ENCODE measurements at regions not wholly inside any gene's neighbourhood (a gene's known extent, or its start where the extent isn't known, plus 50 kb on each side); places are given as distances from the start of the nearest gene placed in this dataset.

- no peaks in the 10 kb centered on the region for H3K36me3 ChIP-seq (ENCODE audit: control insufficient read depth in 2 of 2, extremely low read depth in 1 of 2, insufficient read depth in 1 of 2, low read length in 1 of 2)
- H3K4me1 ChIP-seq (ENCODE audit: control insufficient read depth in 1 of 2, extremely low read depth in 1 of 2, insufficient read depth in 2 of 2, low read length in 2 of 2) = no peaks in the 10 kb centered on the region
- H3K9me3 ChIP-seq = no peaks in the 10 kb centered on the region
- ChIA-PET CTCF (no interaction called here), POLR2A (no interaction called here)
- no peak overlapping the region for H3K4me3 Mint-ChIP-seq
- no peak overlapping the region for H3K27ac ChIP-seq (ENCODE audit: low read length)
- no peak for DNase-seq
- H3K27me3 Mint-ChIP-seq = no peaks in the 10 kb centered on the region
- H3K4me1 Mint-ChIP-seq = no peaks in the 10 kb centered on the region
- no peaks in the 10 kb centered on the region for H3K27me3 ChIP-seq (replicated peaks in 1 of 2; ENCODE audit: control insufficient read depth in 2 of 2, extremely low read depth in 1 of 2, insufficient read depth in 2 of 2, low read length in 1 of 2)
- H3K27ac Mint-ChIP-seq = no peak overlapping the region
- H3K9me3 Mint-ChIP-seq = peaks cover under 1 to 7% (median 4%) of the 10 kb centered on the region in 3 donors
- no peak overlapping the region for H3K4me3 ChIP-seq (ENCODE audit: control insufficient read depth in 1 of 2, extremely low read depth in 1 of 2, low read length in 1 of 2)
- H3K36me3 Mint-ChIP-seq = no peaks in the 10 kb centered on the region
- ATAC-seq (replicated peaks in 1 of 4) = no peak
Observed at GRCh38 chr13:58463841-58464240, 832.3 kb downstream of the PCDH17 start.

GRCh38 chr13:58467176-58467575 is 835.6 kb downstream of the PCDH17 start:
- no peaks in the 10 kb centered on the region for H3K4me1 ChIP-seq (ENCODE audit: control insufficient read depth in 1 of 2, extremely low read depth in 1 of 2, insufficient read depth in 2 of 2, low read length in 2 of 2)
- no peak overlapping the region for H3K27ac ChIP-seq (ENCODE audit: low read length)
- no peak for DNase-seq
- H3K36me3 ChIP-seq (ENCODE audit: control insufficient read depth in 2 of 2, extremely low read depth in 1 of 2, insufficient read depth in 1 of 2, low read length in 1 of 2) = no peaks in the 10 kb centered on the region
- peaks cover 8 to 16% (median 16%) of the 10 kb centered on the region in 3 donors for H3K9me3 Mint-ChIP-seq
- no peak overlapping the region for H3K4me3 ChIP-seq (ENCODE audit: control insufficient read depth in 1 of 2, extremely low read depth in 1 of 2, low read length in 1 of 2)
- no peaks in the 10 kb centered on the region for H3K4me1 Mint-ChIP-seq
- ChIA-PET POLR2A (no interaction called here), CTCF (no interaction called here)
- no peak overlapping the region for H3K4me3 Mint-ChIP-seq
- no peak overlapping the region for H3K27ac Mint-ChIP-seq
- WGBS (ENCODE audit: insufficient coverage) = 20% methylated on average over 1 of the region's 4 CpGs
- no peaks in the 10 kb centered on the region for H3K36me3 Mint-ChIP-seq
- H3K27me3 ChIP-seq (replicated peaks in 1 of 2; ENCODE audit: control insufficient read depth in 2 of 2, extremely low read depth in 1 of 2, insufficient read depth in 2 of 2, low read length in 1 of 2) = no peaks in the 10 kb centered on the region
- no peak for ATAC-seq (replicated peaks in 1 of 4)
- no peaks in the 10 kb centered on the region for H3K9me3 ChIP-seq
- no peaks in the 10 kb centered on the region for H3K27me3 Mint-ChIP-seq

- H3K27me3 Mint-ChIP-seq = no peaks in the 10 kb centered on the region
- Histone ChIP-seq H3K27ac (ENCODE audit: low read length) (no peak overlapping the region), H3K4me3 (ENCODE audit: control insufficient read depth in 1 of 2, extremely low read depth in 1 of 2, low read length in 1 of 2) (no peak overlapping the region), H3K27me3 (replicated peaks in 1 of 2; ENCODE audit: control insufficient read depth in 2 of 2, extremely low read depth in 1 of 2, insufficient read depth in 2 of 2, low read length in 1 of 2) (no peaks in the 10 kb centered on the region), H3K4me1 (ENCODE audit: control insufficient read depth in 1 of 2, extremely low read depth in 1 of 2, insufficient read depth in 2 of 2, low read length in 2 of 2) (no peaks in the 10 kb centered on the region), H3K9me3 (no peaks in the 10 kb centered on the region), H3K36me3 (ENCODE audit: control insufficient read depth in 2 of 2, extremely low read depth in 1 of 2, insufficient read depth in 1 of 2, low read length in 1 of 2) (no peaks in the 10 kb centered on the region)
- no peak overlapping the region for H3K4me3 Mint-ChIP-seq
- H3K27ac Mint-ChIP-seq = no peak overlapping the region
- no peak for ATAC-seq (replicated peaks in 1 of 4)
- no CpG with 5 or more reads among the region's 3 CpGs for WGBS (ENCODE audit: insufficient coverage)
- no peaks in the 10 kb centered on the region for H3K4me1 Mint-ChIP-seq
- no peaks in the 10 kb centered on the region for H3K36me3 Mint-ChIP-seq
- ChIA-PET POLR2A (no interaction called here), CTCF (no interaction called here)
- DNase-seq = no peak
- peaks cover 8 to 16% (median 16%) of the 10 kb centered on the region in 3 donors for H3K9me3 Mint-ChIP-seq
Observed at GRCh38 chr13:58472483-58472882, 840.9 kb downstream of the PCDH17 start.

GRCh38 chr13:58474581-58474980 is 843.0 kb downstream of the PCDH17 start:
- Histone ChIP-seq H3K36me3 (ENCODE audit: control insufficient read depth in 2 of 2, extremely low read depth in 1 of 2, insufficient read depth in 1 of 2, low read length in 1 of 2) (no peaks in the 10 kb centered on the region), H3K9me3 (no peaks in the 10 kb centered on the region), H3K4me3 (ENCODE audit: control insufficient read depth in 1 of 2, extremely low read depth in 1 of 2, low read length in 1 of 2) (no peak overlapping the region), H3K27ac (ENCODE audit: low read length) (no peak overlapping the region), H3K27me3 (replicated peaks in 1 of 2; ENCODE audit: control insufficient read depth in 2 of 2, extremely low read depth in 1 of 2, insufficient read depth in 2 of 2, low read length in 1 of 2) (no peaks in the 10 kb centered on the region), H3K4me1 (ENCODE audit: control insufficient read depth in 1 of 2, extremely low read depth in 1 of 2, insufficient read depth in 2 of 2, low read length in 2 of 2) (no peaks in the 10 kb centered on the region)
- DNase-seq (no peak), ATAC-seq (replicated peaks in 1 of 4) (no peak)
- H3K27ac Mint-ChIP-seq = no peak overlapping the region
- H3K36me3 Mint-ChIP-seq = no peaks in the 10 kb centered on the region
- no peaks in the 10 kb centered on the region for H3K4me1 Mint-ChIP-seq
- ChIA-PET CTCF (no interaction called here), POLR2A (no interaction called here)
- H3K27me3 Mint-ChIP-seq = no peaks in the 10 kb centered on the region
- H3K9me3 Mint-ChIP-seq = peaks cover 1 to 8% (median 5%) of the 10 kb centered on the region in 3 donors
- H3K4me3 Mint-ChIP-seq = no peak overlapping the region

GRCh38 chr13:58476206-58476918 is 844.8 kb downstream of the PCDH17 start:
- no peak overlapping the region for H3K4me3 ChIP-seq (ENCODE audit: control insufficient read depth in 1 of 2, extremely low read depth in 1 of 2, low read length in 1 of 2)
- no peak for DNase-seq
- H3K27me3 ChIP-seq (replicated peaks in 1 of 2; ENCODE audit: control insufficient read depth in 2 of 2, extremely low read depth in 1 of 2, insufficient read depth in 2 of 2, low read length in 1 of 2) = no peaks in the 10 kb centered on the region
- H3K9me3 ChIP-seq = no peaks in the 10 kb centered on the region
- ChIA-PET POLR2A (no interaction called here), CTCF (no interaction called here)
- Mint-ChIP-seq H3K9me3 (peaks cover 0 to 7% (median 0%) of the 10 kb centered on the region in 3 donors), H3K4me3 (no peak overlapping the region), H3K4me1 (no peaks in the 10 kb centered on the region), H3K27ac (no peak overlapping the region), H3K27me3 (no peaks in the 10 kb centered on the region), H3K36me3 (no peaks in the 10 kb centered on the region)
- no peaks in the 10 kb centered on the region for H3K36me3 ChIP-seq (ENCODE audit: control insufficient read depth in 2 of 2, extremely low read depth in 1 of 2, insufficient read depth in 1 of 2, low read length in 1 of 2)
- H3K27ac ChIP-seq (ENCODE audit: low read length) = no peak overlapping the region
- H3K4me1 ChIP-seq (ENCODE audit: control insufficient read depth in 1 of 2, extremely low read depth in 1 of 2, insufficient read depth in 2 of 2, low read length in 2 of 2) = no peaks in the 10 kb centered on the region
- 56% methylated on average over 1 of the region's 6 CpGs for WGBS (ENCODE audit: insufficient coverage)
- no peak for ATAC-seq (replicated peaks in 1 of 4)

- Mint-ChIP-seq H3K9me3 (peaks cover 0 to 4% (median 2%) of the 10 kb centered on the region in 3 donors), H3K27me3 (no peaks in the 10 kb centered on the region), H3K4me3 (no peak overlapping the region), H3K36me3 (no peaks in the 10 kb centered on the region), H3K4me1 (no peaks in the 10 kb centered on the region), H3K27ac (no peak overlapping the region)
- no peaks in the 10 kb centered on the region for H3K9me3 ChIP-seq
- CTCF ChIA-PET = no interaction called here
- H3K4me1 ChIP-seq (ENCODE audit: control insufficient read depth in 1 of 2, extremely low read depth in 1 of 2, insufficient read depth in 2 of 2, low read length in 2 of 2) = no peaks in the 10 kb centered on the region
- POLR2A ChIA-PET = no interaction called here
- H3K27me3 ChIP-seq (replicated peaks in 1 of 2; ENCODE audit: control insufficient read depth in 2 of 2, extremely low read depth in 1 of 2, insufficient read depth in 2 of 2, low read length in 1 of 2) = no peaks in the 10 kb centered on the region
- DNase-seq (no peak), ATAC-seq (replicated peaks in 1 of 4) (no peak)
- no peak overlapping the region for H3K4me3 ChIP-seq (ENCODE audit: control insufficient read depth in 1 of 2, extremely low read depth in 1 of 2, low read length in 1 of 2)
- H3K27ac ChIP-seq (ENCODE audit: low read length) = no peak overlapping the region
- no peaks in the 10 kb centered on the region for H3K36me3 ChIP-seq (ENCODE audit: control insufficient read depth in 2 of 2, extremely low read depth in 1 of 2, insufficient read depth in 1 of 2, low read length in 1 of 2)
- WGBS (ENCODE audit: insufficient coverage) = no CpG with 5 or more reads among the region's 1 CpG
Observed at GRCh38 chr13:58478858-58479257, 847.3 kb downstream of the PCDH17 start.

- H3K9me3 ChIP-seq = no peaks in the 10 kb centered on the region
- ATAC-seq (replicated peaks in 1 of 4) = no peak
- no peak overlapping the region for H3K27ac ChIP-seq (ENCODE audit: low read length)
- ChIA-PET POLR2A (no interaction called here), CTCF (no interaction called here)
- no peak overlapping the region for H3K4me3 ChIP-seq (ENCODE audit: control insufficient read depth in 1 of 2, extremely low read depth in 1 of 2, low read length in 1 of 2)
- no peaks in the 10 kb centered on the region for H3K36me3 Mint-ChIP-seq
- no peak for DNase-seq
- H3K27me3 ChIP-seq (replicated peaks in 1 of 2; ENCODE audit: control insufficient read depth in 2 of 2, extremely low read depth in 1 of 2, insufficient read depth in 2 of 2, low read length in 1 of 2) = no peaks in the 10 kb centered on the region
- no peak overlapping the region for H3K4me3 Mint-ChIP-seq
- H3K36me3 ChIP-seq (ENCODE audit: control insufficient read depth in 2 of 2, extremely low read depth in 1 of 2, insufficient read depth in 1 of 2, low read length in 1 of 2) = no peaks in the 10 kb centered on the region
- peaks cover 0 to 4% (median 2%) of the 10 kb centered on the region in 3 donors for H3K9me3 Mint-ChIP-seq
- WGBS (ENCODE audit: insufficient coverage) = 80% methylated on average over 1 of the region's 1 CpG
- H3K4me1 Mint-ChIP-seq = no peaks in the 10 kb centered on the region
- no peak overlapping the region for H3K27ac Mint-ChIP-seq
- H3K4me1 ChIP-seq (ENCODE audit: control insufficient read depth in 1 of 2, extremely low read depth in 1 of 2, insufficient read depth in 2 of 2, low read length in 2 of 2) = no peaks in the 10 kb centered on the region
- no peaks in the 10 kb centered on the region for H3K27me3 Mint-ChIP-seq
Observed at GRCh38 chr13:58480061-58480460, 848.5 kb downstream of the PCDH17 start.

Measured in T-cell (primary cell).